ENCODE measurements at regions not wholly inside any gene's neighbourhood (a gene's known extent, or its start where the extent isn't known, plus 50 kb on each side); places are given as distances from the start of the nearest gene placed in this dataset.
"Not testable (repeated sequence)": the region's sequence is repeated elsewhere in the genome, so short reads cannot be mapped to it uniquely, and the experiment has no call there.

DNA sequence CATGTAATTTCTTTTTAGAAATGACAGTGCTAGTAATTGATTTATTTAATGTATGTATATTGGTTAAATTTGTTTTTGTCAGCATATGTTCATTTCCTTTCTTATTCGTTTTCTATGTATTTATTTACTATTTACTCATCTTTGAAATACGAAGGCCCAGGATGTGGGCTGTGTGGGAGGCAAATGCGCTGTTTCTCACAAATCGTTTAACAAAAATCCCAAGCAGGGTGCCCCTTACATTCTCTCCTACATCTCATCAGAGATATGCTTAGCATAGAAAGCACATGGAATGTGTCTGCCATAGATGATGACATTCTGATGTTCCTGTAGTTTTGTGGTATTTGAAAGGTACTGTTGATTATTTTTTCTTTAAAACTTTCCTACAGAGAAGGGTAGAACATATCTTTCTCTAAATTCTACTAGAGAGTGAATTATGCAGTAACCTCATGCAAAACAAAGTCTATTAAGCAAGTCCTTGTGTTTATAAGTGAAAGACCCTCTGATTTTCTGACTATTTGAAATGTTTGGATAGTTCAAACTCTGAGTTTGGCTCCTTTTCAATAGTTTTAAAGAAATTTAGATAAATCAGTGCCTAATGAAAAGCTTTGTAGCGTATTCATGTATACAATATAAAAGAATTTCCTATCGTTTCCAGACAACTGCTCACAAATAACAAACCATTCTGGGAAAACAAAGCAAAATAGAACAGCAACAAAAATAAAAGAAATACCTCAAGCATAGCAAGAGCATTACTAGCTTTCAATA is 111.1 kb upstream of the VGLL3 start:
- H3K36me3 ChIP-seq: no peaks in the 10 kb centered on the region
- H3K9me3 ChIP-seq: no peaks in the 10 kb centered on the region
- no peak overlapping the region for H3K4me3 ChIP-seq
- H3K27me3 ChIP-seq: no peaks in the 10 kb centered on the region
- TF ChIP-seq, protein P1, sequence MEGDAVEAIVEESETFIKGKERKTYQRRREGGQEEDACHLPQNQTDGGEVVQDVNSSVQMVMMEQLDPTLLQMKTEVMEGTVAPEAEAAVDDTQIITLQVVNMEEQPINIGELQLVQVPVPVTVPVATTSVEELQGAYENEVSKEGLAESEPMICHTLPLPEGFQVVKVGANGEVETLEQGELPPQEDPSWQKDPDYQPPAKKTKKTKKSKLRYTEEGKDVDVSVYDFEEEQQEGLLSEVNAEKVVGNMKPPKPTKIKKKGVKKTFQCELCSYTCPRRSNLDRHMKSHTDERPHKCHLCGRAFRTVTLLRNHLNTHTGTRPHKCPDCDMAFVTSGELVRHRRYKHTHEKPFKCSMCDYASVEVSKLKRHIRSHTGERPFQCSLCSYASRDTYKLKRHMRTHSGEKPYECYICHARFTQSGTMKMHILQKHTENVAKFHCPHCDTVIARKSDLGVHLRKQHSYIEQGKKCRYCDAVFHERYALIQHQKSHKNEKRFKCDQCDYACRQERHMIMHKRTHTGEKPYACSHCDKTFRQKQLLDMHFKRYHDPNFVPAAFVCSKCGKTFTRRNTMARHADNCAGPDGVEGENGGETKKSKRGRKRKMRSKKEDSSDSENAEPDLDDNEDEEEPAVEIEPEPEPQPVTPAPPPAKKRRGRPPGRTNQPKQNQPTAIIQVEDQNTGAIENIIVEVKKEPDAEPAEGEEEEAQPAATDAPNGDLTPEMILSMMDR (IDR thresholded peaks at IDR 0.05): no peak
- no peak overlapping the region for H3K27ac ChIP-seq
- H3K4me1 ChIP-seq: no peaks in the 10 kb centered on the region
- DNase-seq (ENCODE audit: low spot score): no peak

GRCh38 chr3:87097733-87098132 is 106.8 kb upstream of the VGLL3 start:
- H3K4me1 ChIP-seq; H3K9me3 ChIP-seq; H3K36me3 ChIP-seq; H3K27ac ChIP-seq; H3K27me3 ChIP-seq; DNase-seq (ENCODE audit: low spot score); H3K4me3 ChIP-seq: not testable (repeated sequence)

DNA sequence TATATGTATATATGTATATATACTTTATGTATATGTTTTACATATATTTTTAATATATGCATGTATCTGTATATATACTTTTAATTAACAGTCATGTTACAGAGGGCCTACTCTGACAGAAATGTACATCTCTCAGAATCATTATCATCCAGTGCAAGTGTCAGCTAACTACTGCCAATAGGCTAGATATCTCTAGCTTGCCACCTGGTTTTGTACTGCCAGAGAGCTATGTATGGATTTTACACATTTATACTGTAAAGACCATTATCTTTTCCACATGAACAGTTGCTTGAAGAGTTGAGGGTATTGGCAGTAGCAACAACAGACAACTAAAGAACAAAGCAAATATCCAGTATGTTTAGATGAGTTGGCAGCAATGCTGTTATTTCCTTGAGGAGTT is 99.7 kb upstream of the VGLL3 start:
- no peaks in the 10 kb centered on the region for H3K27me3 ChIP-seq
- H3K4me3 ChIP-seq: no peak overlapping the region
- DNase-seq (ENCODE audit: low spot score): no peak
- TF ChIP-seq, protein P1 (IDR thresholded peaks at IDR 0.05): no peak
- H3K27ac ChIP-seq: no peak overlapping the region
- peaks cover 0 to 4% of the 10 kb centered on the region in 2 donors for H3K4me1 ChIP-seq
- no peaks in the 10 kb centered on the region for H3K36me3 ChIP-seq
- no peaks in the 10 kb centered on the region for H3K9me3 ChIP-seq

GRCh38 chr3:87088993-87089841 is 98.3 kb upstream of the VGLL3 start:
- H3K27me3 ChIP-seq: no peaks in the 10 kb centered on the region
- peak overlapping the region; percentile 57 to 64 for H3K4me3 ChIP-seq
- peak; percentile 76 for DNase-seq (ENCODE audit: low spot score)
- H3K4me1 ChIP-seq: peaks cover 0 to 4% of the 10 kb centered on the region in 2 donors
- TF ChIP-seq, protein P1 (IDR thresholded peaks at IDR 0.05): no peak
- H3K27ac ChIP-seq: peak overlapping the region; percentile 69 to 87
- H3K36me3 ChIP-seq: no peaks in the 10 kb centered on the region
- no peaks in the 10 kb centered on the region for H3K9me3 ChIP-seq

DNA sequence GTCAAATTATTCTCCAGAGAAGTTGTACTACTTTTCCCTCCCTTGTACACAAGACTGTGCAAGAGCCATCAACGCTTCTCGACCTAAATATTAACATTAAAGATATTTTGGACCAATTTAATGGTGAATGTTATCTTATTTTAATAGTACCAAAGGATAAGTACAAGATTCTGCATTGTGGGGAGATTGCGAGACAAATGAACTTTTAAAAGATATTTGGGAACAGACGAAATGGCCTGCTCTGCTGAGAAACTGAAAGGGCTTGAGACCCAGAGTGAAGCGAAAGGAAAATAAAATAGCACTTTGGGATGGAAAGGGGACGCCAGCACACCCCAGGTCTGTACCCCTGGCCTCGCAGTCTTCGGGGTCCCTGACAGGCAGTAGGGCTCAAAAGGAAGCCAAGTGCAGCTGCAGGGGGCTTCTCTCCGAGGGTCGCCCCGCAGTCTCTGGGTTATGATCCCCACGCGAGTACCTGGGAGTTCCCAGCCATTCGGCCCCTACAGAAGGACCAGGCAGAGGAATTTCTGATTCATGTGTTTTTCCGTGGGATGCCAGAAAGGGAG is 97.6 kb upstream of the VGLL3 start:
- Histone ChIP-seq H3K4me3 (peak overlapping the region; percentile 57 to 64), H3K36me3 (no peaks in the 10 kb centered on the region), H3K27me3 (no peaks in the 10 kb centered on the region), H3K9me3 (no peaks in the 10 kb centered on the region), H3K4me1 (peaks cover 0 to 4% of the 10 kb centered on the region in 2 donors), H3K27ac (peak overlapping the region; percentile 69 to 87)
- DNase-seq (ENCODE audit: low spot score): no peak
- TF ChIP-seq, protein P1 (IDR thresholded peaks at IDR 0.05): no peak

GRCh38 chr3:87084868-87085267 is 93.9 kb upstream of the VGLL3 start:
- TF ChIP-seq, protein P1 (IDR thresholded peaks at IDR 0.05): no peak
- Histone ChIP-seq H3K4me1 (peaks cover 0 to 4% of the 10 kb centered on the region in 2 donors), H3K27ac (no peak overlapping the region), H3K4me3 (no peak overlapping the region), H3K27me3 (no peaks in the 10 kb centered on the region), H3K9me3 (no peaks in the 10 kb centered on the region), H3K36me3 (no peaks in the 10 kb centered on the region)
- no peak for DNase-seq (ENCODE audit: low spot score)

All from right atrium auricular region (tissue), 2 donors.